ENCODE measurements at regions not wholly inside any gene's neighbourhood (a gene's known extent, or its start where the extent isn't known, plus 50 kb on each side); places are given as distances from the start of the nearest gene placed in this dataset.
A peak's percentile ranks its signal among the peaks of the same experiment; 100 is the strongest.

- H3K4me3 ChIP-seq (ENCODE audit: low read length): no peak overlapping the region
- no peak for DNase-seq (ENCODE audit: low read depth)
- TF ChIP-seq, protein P1, sequence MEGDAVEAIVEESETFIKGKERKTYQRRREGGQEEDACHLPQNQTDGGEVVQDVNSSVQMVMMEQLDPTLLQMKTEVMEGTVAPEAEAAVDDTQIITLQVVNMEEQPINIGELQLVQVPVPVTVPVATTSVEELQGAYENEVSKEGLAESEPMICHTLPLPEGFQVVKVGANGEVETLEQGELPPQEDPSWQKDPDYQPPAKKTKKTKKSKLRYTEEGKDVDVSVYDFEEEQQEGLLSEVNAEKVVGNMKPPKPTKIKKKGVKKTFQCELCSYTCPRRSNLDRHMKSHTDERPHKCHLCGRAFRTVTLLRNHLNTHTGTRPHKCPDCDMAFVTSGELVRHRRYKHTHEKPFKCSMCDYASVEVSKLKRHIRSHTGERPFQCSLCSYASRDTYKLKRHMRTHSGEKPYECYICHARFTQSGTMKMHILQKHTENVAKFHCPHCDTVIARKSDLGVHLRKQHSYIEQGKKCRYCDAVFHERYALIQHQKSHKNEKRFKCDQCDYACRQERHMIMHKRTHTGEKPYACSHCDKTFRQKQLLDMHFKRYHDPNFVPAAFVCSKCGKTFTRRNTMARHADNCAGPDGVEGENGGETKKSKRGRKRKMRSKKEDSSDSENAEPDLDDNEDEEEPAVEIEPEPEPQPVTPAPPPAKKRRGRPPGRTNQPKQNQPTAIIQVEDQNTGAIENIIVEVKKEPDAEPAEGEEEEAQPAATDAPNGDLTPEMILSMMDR (IDR thresholded peaks at IDR 0.05; ENCODE audit: insufficient read depth, low read depth, low read length, missing control alignments): no peak
These were observed 489.3 kb downstream of the ADCYAP1 start for GRCh38 chr18:1393929-1394328.

DNA sequence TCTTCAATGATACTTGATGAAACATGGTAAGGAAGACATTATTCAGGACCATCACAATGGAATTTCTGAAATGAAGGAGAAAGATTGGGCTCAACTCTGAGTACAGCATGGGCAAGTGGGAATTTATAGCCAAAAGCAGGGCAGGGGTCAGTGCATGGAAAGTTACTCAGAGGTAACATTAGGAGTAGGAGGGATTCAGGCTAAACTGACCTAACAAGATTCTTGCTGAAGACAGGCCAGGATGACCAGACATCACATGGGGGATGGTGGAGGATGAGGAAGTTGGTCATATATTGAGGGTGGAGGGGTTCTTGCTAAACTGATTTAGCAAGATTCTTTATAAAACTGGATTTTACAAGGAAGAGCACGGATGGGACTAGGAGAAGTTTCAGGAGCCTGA, 489.8 kb downstream of the ADCYAP1 start:
- TF ChIP-seq, protein P1 (IDR thresholded peaks at IDR 0.05; ENCODE audit: insufficient read depth, low read depth, low read length, missing control alignments): no peak
- H3K4me3 ChIP-seq (ENCODE audit: low read length): no peak overlapping the region
- no peak for DNase-seq (ENCODE audit: low read depth)

- no peak overlapping the region for H3K4me3 ChIP-seq (ENCODE audit: low read length)
- TF ChIP-seq, protein P1 (IDR thresholded peaks at IDR 0.05; ENCODE audit: insufficient read depth, low read depth, low read length, missing control alignments): no peak
- no peak for DNase-seq (ENCODE audit: low read depth)
These were observed 490.3 kb downstream of the ADCYAP1 start for GRCh38 chr18:1394966-1395365.

- TF ChIP-seq, protein P1 (IDR thresholded peaks at IDR 0.05; ENCODE audit: insufficient read depth, low read depth, low read length, missing control alignments): no peak
- no peak for DNase-seq (ENCODE audit: low read depth)
- no peak overlapping the region for H3K4me3 ChIP-seq (ENCODE audit: low read length)
These were observed 503.7 kb downstream of the ADCYAP1 start for GRCh38 chr18:1408376-1408775.

GRCh38 chr18:1412655-1413322, 508.1 kb downstream of the ADCYAP1 start:
- DNase-seq (ENCODE audit: low read depth): peak; percentile 0
- H3K4me3 ChIP-seq (ENCODE audit: low read length): no peak overlapping the region
- TF ChIP-seq, protein P1 (IDR thresholded peaks at IDR 0.05; ENCODE audit: insufficient read depth, low read depth, low read length, missing control alignments): no peak

DNA sequence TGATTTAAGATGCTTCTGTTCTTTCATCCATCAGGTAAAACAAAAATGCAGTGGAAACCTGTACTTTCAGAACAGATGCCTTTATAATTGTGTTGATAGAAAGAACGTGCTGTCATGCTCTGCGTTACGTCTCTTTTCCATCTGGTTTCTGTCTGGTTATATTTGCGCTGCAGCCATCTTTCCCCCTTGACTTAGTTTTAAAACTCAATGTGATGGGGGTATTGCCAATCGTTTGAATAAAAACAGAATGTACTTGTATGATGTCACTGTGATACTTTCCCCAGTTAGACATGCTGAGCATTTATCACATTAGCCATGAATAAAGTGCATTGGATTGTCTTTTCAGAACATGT, 508.6 kb downstream of the ADCYAP1 start:
- DNase-seq (ENCODE audit: low read depth): no peak
- TF ChIP-seq, protein P1 (IDR thresholded peaks at IDR 0.05; ENCODE audit: insufficient read depth, low read depth, low read length, missing control alignments): no peak
- H3K4me3 ChIP-seq (ENCODE audit: low read length): no peak overlapping the region

DNA sequence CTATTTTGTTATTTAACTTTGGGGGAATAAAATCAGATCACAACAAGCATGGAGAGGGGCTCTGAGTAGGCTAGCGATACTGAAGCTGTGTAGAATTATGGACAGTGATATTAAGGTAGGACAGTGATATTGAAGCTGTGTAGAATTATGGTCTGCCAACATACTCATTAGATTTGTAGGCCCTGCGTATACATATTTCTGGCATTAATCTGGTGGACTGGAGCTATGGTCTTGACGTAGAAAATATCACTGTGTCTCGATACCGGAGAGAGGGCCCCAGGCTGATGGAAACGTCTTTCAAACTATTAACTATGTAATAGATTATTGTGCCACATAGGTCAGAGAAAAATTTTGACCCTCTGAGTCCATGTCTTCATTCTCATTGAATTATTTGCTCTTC, 511.4 kb downstream of the ADCYAP1 start:
- H3K4me3 ChIP-seq (ENCODE audit: low read length): no peak overlapping the region
- TF ChIP-seq, protein P1 (IDR thresholded peaks at IDR 0.05; ENCODE audit: insufficient read depth, low read depth, low read length, missing control alignments): no peak
- DNase-seq (ENCODE audit: low read depth): no peak
